ENCODE measurements at regions not wholly inside any gene's neighbourhood (a gene's known extent, or its start where the extent isn't known, plus 50 kb on each side); places are given as distances from the start of the nearest gene placed in this dataset.

GRCh38 chr14:101230161-101230850 is 326.8 kb upstream of the RTL1 start:
- no peak for TF ChIP-seq GATA3 (IDR thresholded peaks at IDR 0.05; ENCODE audit: low read depth, low read length)
- no peak for TF ChIP-seq GATA2 (IDR thresholded peaks at IDR 0.05; ENCODE audit: low read depth, low read length)

GRCh38 chr14:101230851-101231550 is 327.5 kb upstream of the RTL1 start:
- TF ChIP-seq GATA2 (IDR thresholded peaks at IDR 0.05; ENCODE audit: low read depth, low read length) (no peak), GATA3 (IDR thresholded peaks at IDR 0.05; ENCODE audit: low read depth, low read length) (no peak)

GRCh38 chr14:101231828-101232227 is 328.3 kb upstream of the RTL1 start:
- no peak for TF ChIP-seq GATA3 (IDR thresholded peaks at IDR 0.05; ENCODE audit: low read depth, low read length)
- no peak for TF ChIP-seq GATA2 (IDR thresholded peaks at IDR 0.05; ENCODE audit: low read depth, low read length)

- no peak for TF ChIP-seq GATA2 (IDR thresholded peaks at IDR 0.05; ENCODE audit: low read depth, low read length)
- no peak for TF ChIP-seq GATA3 (IDR thresholded peaks at IDR 0.05; ENCODE audit: low read depth, low read length)
Measured at GRCh38 chr14:101232340-101233020, 328.8 kb upstream of the DIO3 start.

GRCh38 chr14:101233021-101233366 is 328.3 kb upstream of the DIO3 start:
- TF ChIP-seq GATA3 (IDR thresholded peaks at IDR 0.05; ENCODE audit: low read depth, low read length) (no peak), GATA2 (IDR thresholded peaks at IDR 0.05; ENCODE audit: low read depth, low read length) (no peak)

- TF ChIP-seq GATA3 (IDR thresholded peaks at IDR 0.05; ENCODE audit: low read depth, low read length), result no peak
- no peak for TF ChIP-seq GATA2 (IDR thresholded peaks at IDR 0.05; ENCODE audit: low read depth, low read length)
Measured at GRCh38 chr14:101233391-101233790, 327.9 kb upstream of the DIO3 start.

GRCh38 chr14:101233808-101234207 is 327.5 kb upstream of the DIO3 start:
- TF ChIP-seq GATA3 (IDR thresholded peaks at IDR 0.05; ENCODE audit: low read depth, low read length), result no peak
- TF ChIP-seq GATA2 (IDR thresholded peaks at IDR 0.05; ENCODE audit: low read depth, low read length), result no peak

- TF ChIP-seq GATA2 (IDR thresholded peaks at IDR 0.05; ENCODE audit: low read depth, low read length), result no peak
- no peak for TF ChIP-seq GATA3 (IDR thresholded peaks at IDR 0.05; ENCODE audit: low read depth, low read length)
Measured at GRCh38 chr14:101234244-101234937, 326.9 kb upstream of the DIO3 start.

- TF ChIP-seq GATA3 (IDR thresholded peaks at IDR 0.05; ENCODE audit: low read depth, low read length) (no peak), GATA2 (IDR thresholded peaks at IDR 0.05; ENCODE audit: low read depth, low read length) (no peak)
Measured at GRCh38 chr14:101234999-101235334, 326.3 kb upstream of the DIO3 start.

GRCh38 chr14:101235335-101236103 is 325.8 kb upstream of the DIO3 start:
- no peak for TF ChIP-seq GATA3 (IDR thresholded peaks at IDR 0.05; ENCODE audit: low read depth, low read length)
- TF ChIP-seq GATA2 (IDR thresholded peaks at IDR 0.05; ENCODE audit: low read depth, low read length), result no peak

- TF ChIP-seq GATA2 (IDR thresholded peaks at IDR 0.05; ENCODE audit: low read depth, low read length), result no peak
- TF ChIP-seq GATA3 (IDR thresholded peaks at IDR 0.05; ENCODE audit: low read depth, low read length), result no peak
Measured at GRCh38 chr14:101236496-101237251, 324.6 kb upstream of the DIO3 start.

- TF ChIP-seq GATA2 (IDR thresholded peaks at IDR 0.05; ENCODE audit: low read depth, low read length) (no peak), GATA3 (IDR thresholded peaks at IDR 0.05; ENCODE audit: low read depth, low read length) (no peak)
Measured at GRCh38 chr14:101237252-101237616, 324.1 kb upstream of the DIO3 start.

- TF ChIP-seq GATA3 (IDR thresholded peaks at IDR 0.05; ENCODE audit: low read depth, low read length) (no peak), GATA2 (IDR thresholded peaks at IDR 0.05; ENCODE audit: low read depth, low read length) (no peak)
Measured at GRCh38 chr14:101239065-101239464, 322.2 kb upstream of the DIO3 start.
